ENCODE measurements at regions not wholly inside any gene's neighbourhood (a gene's known extent, or its start where the extent isn't known, plus 50 kb on each side); places are given as distances from the start of the nearest gene placed in this dataset.

GRCh38 chr3:104886220-104886995 lies 480.3 kb upstream of the ALCAM start:
- TF ChIP-seq POLR2A (IDR thresholded peaks at IDR 0.05) (no peak), CTCF (IDR thresholded peaks at IDR 0.05) (no peak)
